Endothelial cell of umbilical vein (primary cell): ENCODE measurements at regions not wholly inside any gene's neighbourhood (a gene's known extent, or its start where the extent isn't known, plus 50 kb on each side); places are given as distances from the start of the nearest gene placed in this dataset.

Source experiments
- BruUV-seq: library from RNA; stranded (reverse); fragments of 400-500 nt; replicated peaks from 2 replicates; lab custom pipeline; 2021; lab: Mats Ljungman, UMichigan
- CTCF ChIA-PET: fragments of 300-600, 350-600 bp; sonication (Branson Sonifier 250); formaldehyde crosslinking; loops from one replicate; lab custom pipeline; 2021; ENCODE audit warnings: antibody characterized with exemption, inconsistent platforms; lab: Charles Lee
- POLR2A ChIA-PET: fragments of 300-600, 350-600 bp; sonication (Branson Sonifier 250); formaldehyde crosslinking; loops from one replicate; lab custom pipeline; 2021; ENCODE audit warnings: antibody characterized with exemption, inconsistent platforms; lab: Charles Lee
- DNase-seq: peaks from one replicate; pipeline ENCODE4 v3.0.0-alpha.2; 2011; ENCODE audit warnings: low read depth, low spot score
- FAIRE-seq: peaks from 2 replicates; lab custom pipeline; 2011; peaks lifted over from hg19 to GRCh38; lab: Jason Lieb, UNC
- H2AFZ ChIP-seq: 2 replicates; pipeline ENCODE4 v1.6.0; 2012; ENCODE audit warnings: low read depth, low read length, control low read depth, inconsistent platforms
- H3K27ac ChIP-seq: 2 replicates; pipeline ENCODE4 v1.5.1; 2011; ENCODE audit warnings: low read depth, mild to moderate bottlenecking, control low read depth, low read length, moderate library complexity; ENCODE audit not compliant: insufficient read depth
- H3K27me3 ChIP-seq, 2 experiments: 2 replicates each; pipeline versions ENCODE4 v1.6.0 to v1.6.1; 2011; ENCODE audit warnings: low read length in 2 of 2, mixed read lengths in 1 of 2; ENCODE audit not compliant: control insufficient read depth in 2 of 2, insufficient read depth in 2 of 2
- H3K36me3 ChIP-seq, 2 experiments: 2 replicates in 1 of 2; 3 replicates in 1 of 2; pipeline ENCODE4 v1.5.1; 2011; ENCODE audit warnings: low read length in 2 of 2, mild to moderate bottlenecking in 1 of 2, moderate library complexity in 1 of 2; ENCODE audit not compliant: control insufficient read depth in 2 of 2, insufficient read depth in 2 of 2; ENCODE audit errors: extremely low read depth in 1 of 2
- H3K4me1 ChIP-seq: 3 replicates; pipeline ENCODE4 v1.5.1; 2011; ENCODE audit warnings: mild to moderate bottlenecking, low read length; ENCODE audit not compliant: control insufficient read depth, insufficient read depth; ENCODE audit errors: extremely low read depth
- H3K4me2 ChIP-seq: 2 replicates; pipeline ENCODE4 v1.6.1; 2011; ENCODE audit warnings: low read length, control low read depth, mixed read lengths; ENCODE audit not compliant: insufficient read depth
- H3K4me3 ChIP-seq, 3 experiments: fragments of 200-600 bp in 1 of 3; sonication (generic), shearing (Covaris generic) in 1 of 3; replicated peaks in 1 of 3; 2 replicates each; pipeline ENCODE4 v1.5.1; 2011 to 2016; ENCODE audit warnings: control low read depth in 3 of 3, low read length in 3 of 3, mild to moderate bottlenecking in 2 of 3, inconsistent platforms in 1 of 3, low read depth in 1 of 3, moderate library complexity in 1 of 3; ENCODE audit not compliant: insufficient read depth in 1 of 3
- H3K79me2 ChIP-seq: 2 replicates; pipeline ENCODE4 v1.6.0; 2012; ENCODE audit warnings: low read length, inconsistent platforms; ENCODE audit not compliant: control insufficient read depth, insufficient read depth
- H3K9ac ChIP-seq: replicated peaks from 2 replicates; pipeline ENCODE3; 2011; ENCODE audit warnings: low read length, control low read depth; ENCODE audit not compliant: insufficient read depth; ENCODE audit errors: extremely low read depth
- H3K9me1 ChIP-seq: replicated peaks from 3 replicates; pipeline ENCODE4 v1.6.0; 2011; ENCODE audit warnings: mild to moderate bottlenecking, low read length; ENCODE audit not compliant: control insufficient read depth, insufficient read depth; ENCODE audit errors: extremely low read depth
- H3K9me3 ChIP-seq: replicated peaks from 2 replicates; pipeline ENCODE4 v1.5.1; 2012; ENCODE audit warnings: low read length, inconsistent platforms; ENCODE audit not compliant: control insufficient read depth, insufficient read depth
- H4K20me1 ChIP-seq: replicated peaks from 2 replicates; pipeline ENCODE3; 2011; ENCODE audit warnings: mild to moderate bottlenecking, low read length; ENCODE audit not compliant: control insufficient read depth, insufficient read depth; ENCODE audit errors: extremely low read depth
- EZH2 ChIP-seq: IDR thresholded peaks from 2 replicates; pipeline ENCODE4 v1.6.1; 2012; ENCODE audit warnings: borderline replicate concordance, low read depth, mild to moderate bottlenecking, moderate library complexity, low read length, inconsistent platforms; ENCODE audit not compliant: severe bottlenecking
- FOS ChIP-seq: IDR thresholded peaks from 2 replicates; pipeline ENCODE4 v1.6.1; 2011; ENCODE audit warnings: mild to moderate bottlenecking, low read length, moderate library complexity, borderline replicate concordance; ENCODE audit not compliant: insufficient read depth
- GATA2 ChIP-seq: IDR thresholded peaks from 2 replicates; pipeline ENCODE4 v1.7.0; 2011; ENCODE audit warnings: low read depth, mild to moderate bottlenecking, moderate library complexity, mixed read lengths, low read length; ENCODE audit not compliant: insufficient read length, insufficient read depth
- JUN ChIP-seq: IDR thresholded peaks from 2 replicates; pipeline ENCODE4 v1.6.1; 2011; ENCODE audit warnings: borderline replicate concordance, low read depth; ENCODE audit not compliant: insufficient read length, insufficient read depth
- MYC ChIP-seq: IDR thresholded peaks from one replicate; pipeline ENCODE4 v1.6.1; 2011; ENCODE audit warnings: mild to moderate bottlenecking, low read depth, low read length
- POLR2A ChIP-seq: IDR thresholded peaks from 2 replicates; pipeline ENCODE4 v1.6.1; 2012; ENCODE audit warnings: low read depth, mild to moderate bottlenecking, control low read depth, low read length
- POLR2AphosphoS5 ChIP-seq: IDR thresholded peaks from 2 replicates; pipeline ENCODE4 v1.6.1; 2012; ENCODE audit warnings: low read depth, mild to moderate bottlenecking, control low read depth, low read length, moderate library complexity; ENCODE audit not compliant: insufficient read depth
- dilution Hi-C: fragments of 300-500 bp; cut with MboI; formaldehyde crosslinking; loops from one replicate; pipeline ENCODE4 v1.15.0; 2019; ENCODE audit warnings: low sequenced_read_pairs; ENCODE audit not compliant: extremely low pct_ligation_motif_present
- intact Hi-C: fragments of 100-400 bp; cut with micrococcal nuclease; formaldehyde crosslinking; loops from one replicate; pipeline ENCODE4 v1.10.0; 2022
- TF ChIP-seq, protein P1 (sequence below): IDR thresholded peaks from 2 replicates; pipeline ENCODE4 v1.6.1; 2011; ENCODE audit not compliant: insufficient read depth, insufficient read length
- TF ChIP-seq, protein P2 (sequence below), 2 donors: IDR thresholded peaks; 1 replicate in 1 of 2; 2 replicates in 1 of 2; pipeline ENCODE4 v1.5.1; 2011; ENCODE audit warnings: low read length in 2 of 2, mild to moderate bottlenecking in 2 of 2, moderate library complexity in 2 of 2, control low read depth in 1 of 2, inconsistent platforms in 1 of 2, low read depth in 1 of 2; ENCODE audit not compliant: insufficient read depth in 1 of 2; ENCODE audit errors: extremely low read depth in 1 of 2

DNA sequence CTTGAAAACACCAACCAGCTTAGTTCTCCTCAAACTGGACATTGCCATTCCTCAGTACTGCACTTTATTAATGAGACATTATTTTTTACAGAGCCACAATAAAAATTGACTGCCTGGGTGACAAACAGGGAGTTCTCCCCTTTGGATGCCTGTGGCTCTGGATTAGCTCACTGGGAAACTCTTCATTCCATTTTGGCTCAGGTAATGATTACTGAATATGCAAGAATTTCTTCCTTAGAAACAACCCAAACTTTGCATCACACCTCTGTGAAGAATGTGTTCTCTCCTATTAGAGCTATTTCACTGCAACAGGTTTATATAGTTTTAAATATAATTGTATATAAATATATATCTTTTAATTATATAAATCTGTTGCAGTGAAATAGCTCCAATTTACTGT is 2065.8 kb downstream of the ARAP2 start:
- no TSS peak for BruUV-seq
- TF ChIP-seq MYC, result no peak
- TF ChIP-seq GATA2, result no peak
- TF ChIP-seq JUN, result no peak
- no peak for TF ChIP-seq POLR2AphosphoS5
- no peak for TF ChIP-seq FOS
- TF ChIP-seq, protein P1, sequence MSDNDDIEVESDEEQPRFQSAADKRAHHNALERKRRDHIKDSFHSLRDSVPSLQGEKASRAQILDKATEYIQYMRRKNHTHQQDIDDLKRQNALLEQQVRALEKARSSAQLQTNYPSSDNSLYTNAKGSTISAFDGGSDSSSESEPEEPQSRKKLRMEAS, result no peak
- no peak for TF ChIP-seq POLR2A
- no peak for TF ChIP-seq EZH2
- TF ChIP-seq, protein P2, sequence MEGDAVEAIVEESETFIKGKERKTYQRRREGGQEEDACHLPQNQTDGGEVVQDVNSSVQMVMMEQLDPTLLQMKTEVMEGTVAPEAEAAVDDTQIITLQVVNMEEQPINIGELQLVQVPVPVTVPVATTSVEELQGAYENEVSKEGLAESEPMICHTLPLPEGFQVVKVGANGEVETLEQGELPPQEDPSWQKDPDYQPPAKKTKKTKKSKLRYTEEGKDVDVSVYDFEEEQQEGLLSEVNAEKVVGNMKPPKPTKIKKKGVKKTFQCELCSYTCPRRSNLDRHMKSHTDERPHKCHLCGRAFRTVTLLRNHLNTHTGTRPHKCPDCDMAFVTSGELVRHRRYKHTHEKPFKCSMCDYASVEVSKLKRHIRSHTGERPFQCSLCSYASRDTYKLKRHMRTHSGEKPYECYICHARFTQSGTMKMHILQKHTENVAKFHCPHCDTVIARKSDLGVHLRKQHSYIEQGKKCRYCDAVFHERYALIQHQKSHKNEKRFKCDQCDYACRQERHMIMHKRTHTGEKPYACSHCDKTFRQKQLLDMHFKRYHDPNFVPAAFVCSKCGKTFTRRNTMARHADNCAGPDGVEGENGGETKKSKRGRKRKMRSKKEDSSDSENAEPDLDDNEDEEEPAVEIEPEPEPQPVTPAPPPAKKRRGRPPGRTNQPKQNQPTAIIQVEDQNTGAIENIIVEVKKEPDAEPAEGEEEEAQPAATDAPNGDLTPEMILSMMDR (IDR thresholded peaks at IDR 0.05; ENCODE audit: extremely low read depth in 1 of 2, insufficient read depth in 1 of 2, low read depth in 1 of 2, low read length in 2 of 2), result no peak
- H3K4me3 ChIP-seq, result no peak overlapping the region
- CTCF ChIA-PET, result interaction anchor here (0.9 kb wide), 1 partner anchor 12 kb away, joined by 4 read pairs; no protein-coding TSS in a partner anchor
- FAIRE-seq, result no peak
- H3K4me1 ChIP-seq, result no peaks in the 10 kb centered on the region
- no peaks in the 10 kb centered on the region for H3K9me1 ChIP-seq
- H3K36me3 ChIP-seq, result no peaks in the 10 kb centered on the region
- dilution Hi-C loops, result no loop called here
- H3K9me3 ChIP-seq, result no peaks in the 10 kb centered on the region
- POLR2A ChIA-PET, result no interaction called here
- no peak for DNase-seq
- H3K79me2 ChIP-seq, result no peaks in the 10 kb centered on the region
- H2AFZ ChIP-seq, result no peak overlapping the region
- H3K27me3 ChIP-seq, result no peaks in the 10 kb centered on the region
- H3K9ac ChIP-seq, result no peak overlapping the region
- intact Hi-C loops, result no loop called here
- no peak overlapping the region for H3K4me2 ChIP-seq
- H4K20me1 ChIP-seq, result no peaks in the 10 kb centered on the region
- no peak overlapping the region for H3K27ac ChIP-seq
